H1 (cell line): ENCODE measurements at regions not wholly inside any gene's neighbourhood (a gene's known extent, or its start where the extent isn't known, plus 50 kb on each side); places are given as distances from the start of the nearest gene placed in this dataset.

ENCODE experiments used
- CTCF ChIA-PET: fragments of 300-600 bp; sonication (Branson Sonifier 250); formaldehyde crosslinking; loops from one replicate; lab custom pipeline; 2021; ENCODE audit not compliant: partially characterized antibody; lab: Charles Lee
- POLR2A ChIA-PET: fragments of 300-600 bp; sonication (Branson Sonifier 250); formaldehyde crosslinking; loops from one replicate; lab custom pipeline; 2021; ENCODE audit warnings: inconsistent platforms; ENCODE audit not compliant: partially characterized antibody; lab: Charles Lee
- DNase-seq, 2 experiments: peaks; one replicate each; pipeline versions ENCODE4 v3.0.0 to v3.0.0-alpha.2; 2010 to 2022; ENCODE audit warnings: low spot score in 2 of 2, low read depth in 1 of 2, mixed read lengths in 1 of 2
- FAIRE-seq: peaks from 2 replicates; lab custom pipeline; 2011; peaks lifted over from hg19 to GRCh38; lab: Jason Lieb, UNC
- H2AFZ ChIP-seq: 2 replicates; pipeline ENCODE4 v1.8.1; 2012; ENCODE audit warnings: low read length, inconsistent platforms
- H2AK5ac ChIP-seq: 2 replicates; pipeline ENCODE4 v1.6.1; 2013; ENCODE audit warnings: low read depth, low read length
- H2BK120ac ChIP-seq: replicated peaks from 2 replicates; pipeline ENCODE3; 2013; ENCODE audit warnings: low read depth, low read length, inconsistent platforms
- H2BK12ac ChIP-seq: 2 replicates; pipeline ENCODE4 v1.6.1; 2013; ENCODE audit warnings: low read depth, low read length
- H2BK15ac ChIP-seq: 2 replicates; pipeline ENCODE4 v1.6.1; 2013; ENCODE audit warnings: low read length
- H2BK20ac ChIP-seq: 2 replicates; pipeline ENCODE4 v1.6.1; 2013; ENCODE audit warnings: low read length
- H2BK5ac ChIP-seq: 2 replicates; pipeline ENCODE4 v1.6.1; 2013; ENCODE audit warnings: low read depth, low read length
- H3K14ac ChIP-seq: 2 replicates; pipeline ENCODE4 v1.6.1; 2013; ENCODE audit warnings: inconsistent platforms; ENCODE audit not compliant: insufficient read length
- H3K18ac ChIP-seq: 2 replicates; pipeline ENCODE4 v1.6.1; 2013; ENCODE audit warnings: low read length; ENCODE audit errors: extremely low read depth
- H3K23ac ChIP-seq: 2 replicates; pipeline ENCODE4 v1.6.1; 2013; ENCODE audit warnings: inconsistent platforms; ENCODE audit not compliant: insufficient read length
- H3K23me2 ChIP-seq: 2 replicates; pipeline ENCODE4 v1.6.1; 2013; ENCODE audit warnings: low read depth, low read length
- H3K27ac ChIP-seq: 2 replicates; pipeline ENCODE4 v1.6.1; 2011; ENCODE audit warnings: low read depth, low read length, inconsistent platforms
- H3K27me3 ChIP-seq, 4 experiments: replicated peaks in 1 of 4; 1 replicate in 1 of 4; 2 replicates in 3 of 4; pipeline versions ENCODE4 v1.6.1 to v1.8.1; 2011 to 2013; ENCODE audit warnings: low read length in 3 of 4, mild to moderate bottlenecking in 3 of 4, inconsistent platforms in 2 of 4, mixed read lengths in 2 of 4, moderate library complexity in 1 of 4; ENCODE audit not compliant: control insufficient read depth in 3 of 4, insufficient read depth in 3 of 4; ENCODE audit errors: extremely low read depth in 1 of 4
- H3K36me3 ChIP-seq, 4 experiments: 2 replicates each; pipeline versions ENCODE4 v1.6.1 to v1.8.1; 2011 to 2013; ENCODE audit warnings: mild to moderate bottlenecking in 4 of 4, low read length in 3 of 4, moderate library complexity in 2 of 4, control low read depth in 1 of 4, inconsistent platforms in 1 of 4; ENCODE audit not compliant: insufficient read depth in 4 of 4, control insufficient read depth in 2 of 4
- H3K4ac ChIP-seq: replicated peaks from 2 replicates; pipeline ENCODE3; 2013; ENCODE audit warnings: low read length, low read depth, mixed read lengths, inconsistent platforms; ENCODE audit not compliant: insufficient read length
- H3K4me1 ChIP-seq, 4 experiments: replicated peaks in 1 of 4; 1 replicate in 1 of 4; 2 replicates in 3 of 4; pipeline versions ENCODE4 v1.6.1 to v1.8.1; 2011 to 2013; ENCODE audit warnings: low read length in 3 of 4, inconsistent platforms in 2 of 4, mixed read lengths in 1 of 4; ENCODE audit not compliant: insufficient read depth in 4 of 4, control insufficient read depth in 3 of 4
- H3K4me2 ChIP-seq, 2 experiments: 2 replicates each; pipeline versions ENCODE4 v1.6.1 to v1.8.1; 2011 to 2013; ENCODE audit warnings: low read depth in 2 of 2, low read length in 2 of 2, control low read depth in 1 of 2, inconsistent platforms in 1 of 2, mild to moderate bottlenecking in 1 of 2; ENCODE audit not compliant: insufficient read depth in 1 of 2
- H3K4me3 ChIP-seq, 4 experiments: fragments of 200-600, 300-600 bp in 1 of 4; sonication (generic), shearing (Covaris generic), sonication (Bioruptor Twin) in 1 of 4; 2 replicates each; pipeline versions ENCODE4 v1.5.1 to v1.8.1; 2011 to 2016; ENCODE audit warnings: low read length in 4 of 4, low read depth in 3 of 4, control low read depth in 2 of 4, inconsistent platforms in 2 of 4, mild to moderate bottlenecking in 2 of 4, mixed read lengths in 1 of 4, moderate library complexity in 1 of 4; ENCODE audit not compliant: insufficient read depth in 2 of 4; ENCODE audit errors: extremely low read depth in 1 of 4
- H3K56ac ChIP-seq: replicated peaks from 2 replicates; pipeline ENCODE3; 2013; ENCODE audit warnings: low read depth, mild to moderate bottlenecking, mixed read lengths, low read length, inconsistent platforms; ENCODE audit not compliant: insufficient read length
- H3K79me1 ChIP-seq: 2 replicates; pipeline ENCODE4 v1.6.1; 2013; ENCODE audit warnings: low read depth, low read length, control low read depth
- H3K79me2 ChIP-seq, 2 experiments: 2 replicates each; pipeline versions ENCODE4 v1.6.1 to v1.8.1; 2012 to 2013; ENCODE audit warnings: low read length in 2 of 2, mild to moderate bottlenecking in 2 of 2, inconsistent platforms in 1 of 2; ENCODE audit not compliant: insufficient read depth in 2 of 2, control insufficient read depth in 1 of 2
- H3K9ac ChIP-seq, 4 experiments: replicated peaks in 1 of 4; 1 replicate in 1 of 4; 2 replicates in 3 of 4; pipeline versions ENCODE4 v1.6.1 to v1.8.1; 2011 to 2013; ENCODE audit warnings: low read depth in 3 of 4, low read length in 3 of 4, control low read depth in 2 of 4, mild to moderate bottlenecking in 2 of 4, moderate library complexity in 2 of 4, inconsistent platforms in 1 of 4; ENCODE audit errors: extremely low read depth in 1 of 4
- H3K9me3 ChIP-seq, 2 experiments: 2 replicates each; pipeline versions ENCODE4 v1.6.1 to v1.8.1; 2012 to 2013; ENCODE audit warnings: mild to moderate bottlenecking in 2 of 2, moderate library complexity in 2 of 2, control low read depth in 1 of 2, inconsistent platforms in 1 of 2, low read depth in 1 of 2, low read length in 1 of 2, mixed read lengths in 1 of 2; ENCODE audit not compliant: insufficient read depth in 2 of 2
- H4K20me1 ChIP-seq, 2 experiments: replicated peaks in 1 of 2; 2 replicates each; pipeline versions ENCODE3 to v1.8.1; 2011 to 2013; ENCODE audit warnings: inconsistent platforms in 2 of 2, low read length in 2 of 2, mild to moderate bottlenecking in 1 of 2; ENCODE audit not compliant: insufficient read depth in 2 of 2, control insufficient read depth in 1 of 2
- H4K5ac ChIP-seq: 2 replicates; pipeline ENCODE4 v1.6.1; 2013; ENCODE audit warnings: low read length, low read depth, mixed read lengths, inconsistent platforms; ENCODE audit not compliant: insufficient read length
- H4K8ac ChIP-seq: 2 replicates; pipeline ENCODE4 v1.8.0; 2013; ENCODE audit warnings: mild to moderate bottlenecking, moderate library complexity, low read length, inconsistent platforms; ENCODE audit not compliant: insufficient read depth; ENCODE audit errors: extremely low read depth
- H4K91ac ChIP-seq: replicated peaks from 2 replicates; pipeline ENCODE3; 2013; ENCODE audit warnings: low read length, mixed read lengths, inconsistent platforms; ENCODE audit not compliant: insufficient read length
- GTF2F1 ChIP-seq: IDR thresholded peaks from 2 replicates; pipeline ENCODE4 v1.6.1; 2012; ENCODE audit warnings: low read depth, low read length, improper control_type of control experiment, borderline replicate concordance
- HDAC2 ChIP-seq, 2 experiments: fragments of 300-600 bp in 1 of 2; sonication (generic) in 1 of 2; IDR thresholded peaks; 2 replicates each; pipeline ENCODE4 v1.6.1; 2011 to 2012; ENCODE audit warnings: low read depth in 2 of 2, low read length in 2 of 2, mild to moderate bottlenecking in 2 of 2, moderate library complexity in 2 of 2, borderline replicate concordance in 1 of 2, inconsistent platforms in 1 of 2
- WGBS, 2 experiments: shearing (Covaris generic) in 1 of 2; methylation state at CpG; one replicate each; pipeline versions ENCODE4 v1.1.6 to v1.1.7; 2013 to 2015; ENCODE audit warnings: low lambda C conversion rate in 2 of 2, mixed read lengths in 2 of 2, inconsistent platforms in 1 of 2, low coverage in 1 of 2, missing lambda C conversion rate in 1 of 2; ENCODE audit not compliant: insufficient replicate concordance in 2 of 2, insufficient coverage in 1 of 2, insufficient read length in 1 of 2; ENCODE audit errors: extremely low coverage in 1 of 2, missing lambda C conversion rate in 1 of 2; 5-methylcytosine and 5-hydroxymethylcytosine counted together

- Histone ChIP-seq H3K4me1 (peaks cover 0 to 3% (median 0%) of the 10 kb centered on the region in 4 experiments; a peak in 3 of 7 replicates), H2BK20ac (no peak overlapping the region), H3K4ac (no peak overlapping the region), H3K4me2 (no peak overlapping the region), H3K79me1 (no peaks in the 10 kb centered on the region), H3K27me3 (no peaks in the 10 kb centered on the region; a peak in 1 of 7 replicates), H3K14ac (no peak overlapping the region), H2BK120ac (no peak overlapping the region), H3K9ac (no peak overlapping the region), H3K27ac (no peak overlapping the region), H4K8ac (no peak overlapping the region), H4K5ac (no peak overlapping the region), H3K23me2 (no peaks in the 10 kb centered on the region), H2BK5ac (no peak overlapping the region), H2AK5ac (no peak overlapping the region), H4K20me1 (no peaks in the 10 kb centered on the region), H2BK12ac (no peak overlapping the region), H3K79me2 (no peaks in the 10 kb centered on the region), H2AFZ (no peak overlapping the region), H3K9me3 (no peaks in the 10 kb centered on the region), H3K4me3 (no peak overlapping the region), H3K36me3 (no peaks in the 10 kb centered on the region), H3K18ac (no peak overlapping the region), H4K91ac (no peak overlapping the region), H3K56ac (no peak overlapping the region), H3K23ac (no peak overlapping the region), H2BK15ac (no peak overlapping the region)
- ChIA-PET POLR2A (no interaction called here), CTCF (interaction anchor here (1.1 kb wide), 1 partner anchor 63 kb away, joined by 4 read pairs; no protein-coding TSS in a partner anchor)
- DNase-seq: no peak
- FAIRE-seq: no peak
- 92% methylated on average over 3 of the region's 3 CpGs; no CpG with 5 or more reads in 1 of the 2 experiments for WGBS, 2 experiments
- TF ChIP-seq HDAC2 (IDR thresholded peaks at IDR 0.05; ENCODE audit: borderline replicate concordance in 1 of 2, low read depth in 2 of 2, low read length in 2 of 2): no peak
- TF ChIP-seq GTF2F1: no peak
Measured at GRCh38 chr16:80060470-80060869, 459.9 kb upstream of the MAF start.
